Natural killer cell (primary cell): ENCODE measurements at regions not wholly inside any gene's neighbourhood (a gene's known extent, or its start where the extent isn't known, plus 50 kb on each side); places are given as distances from the start of the nearest gene placed in this dataset.
"Not testable (repeated sequence)": the region's sequence is repeated elsewhere in the genome, so short reads cannot be mapped to it uniquely, and the experiment has no call there.

Experiments used
- ATAC-seq, 3 donors: fragments of 150-1000 bp in 2 of 3; fragments of 200-7000 bp in 1 of 3; cut with Tn5 transposase; 1 replicate in 1 of 3; 2 replicates in 2 of 3; pipeline ENCODE4 v1.10.0; 2021; ENCODE audit warnings: mild to moderate bottlenecking in 2 of 3, moderate library complexity in 2 of 3
- DNase-seq, 2 donors: peaks; one replicate each; pipeline versions ENCODE4 v3.0.0 to v3.0.0-alpha.2; 2013 to 2021; ENCODE audit warnings: mixed read lengths in 1 of 2
- H3K27ac ChIP-seq: one replicate; pipeline ENCODE4 v1.5.1; 2013; ENCODE audit warnings: mild to moderate bottlenecking, low read length
- H3K27me3 ChIP-seq: one replicate; pipeline ENCODE4 v1.6.1; 2013; ENCODE audit warnings: low read length; ENCODE audit not compliant: control insufficient read depth, insufficient read depth
- H3K36me3 ChIP-seq: one replicate; pipeline ENCODE4 v1.6.1; 2013; ENCODE audit warnings: low read length; ENCODE audit not compliant: control insufficient read depth, insufficient read depth
- H3K4me1 ChIP-seq: one replicate; pipeline ENCODE4 v1.6.1; 2013; ENCODE audit warnings: low read length; ENCODE audit not compliant: control insufficient read depth, insufficient read depth
- H3K4me3 ChIP-seq: one replicate; pipeline ENCODE4 v1.5.1; 2013; ENCODE audit warnings: low read length
- H3K9me3 ChIP-seq: one replicate; pipeline ENCODE4 v1.6.1; 2013; ENCODE audit warnings: low read length; ENCODE audit not compliant: control insufficient read depth, insufficient read depth
- H3K27ac Mint-ChIP-seq, 2 donors: one replicate each; pipeline ENCODE4 v1.8.0; 2022; ENCODE audit warnings: mild to moderate bottlenecking in 2 of 2, mixed read lengths in 2 of 2, moderate library complexity in 1 of 2
- H3K27me3 Mint-ChIP-seq, 2 donors: one replicate each; pipeline ENCODE4 v1.8.0; 2022; ENCODE audit warnings: low read depth in 2 of 2, mixed read lengths in 2 of 2
- H3K36me3 Mint-ChIP-seq: one replicate; pipeline ENCODE4 v1.8.0; 2022; ENCODE audit warnings: mixed read lengths
- H3K4me1 Mint-ChIP-seq, 2 donors: one replicate each; pipeline ENCODE4 v1.8.0; 2022; ENCODE audit warnings: mixed read lengths in 2 of 2
- H3K4me3 Mint-ChIP-seq: one replicate; pipeline ENCODE4 v1.8.0; 2022; ENCODE audit warnings: mild to moderate bottlenecking, moderate library complexity, mixed read lengths
- H3K9me3 Mint-ChIP-seq, 2 donors: one replicate each; pipeline ENCODE4 v1.8.0; 2022; ENCODE audit warnings: mixed read lengths in 2 of 2
- WGBS: methylation state at CpG from one replicate; pipeline ENCODE4 v1.1.7; 2013; ENCODE audit warnings: missing lambda C conversion rate; ENCODE audit not compliant: insufficient coverage; 5-methylcytosine and 5-hydroxymethylcytosine counted together
- intact Hi-C: fragments of 100-400 bp; cut with micrococcal nuclease; formaldehyde crosslinking; loops from one replicate; pipeline ENCODE4 v1.14.2; 2022
- TF ChIP-seq, protein P1 (sequence below): fragments of 200-600 bp; IDR thresholded peaks from one replicate; pipeline ENCODE4 v1.8.0; 2022; ENCODE audit warnings: antibody characterized with exemption

DNA sequence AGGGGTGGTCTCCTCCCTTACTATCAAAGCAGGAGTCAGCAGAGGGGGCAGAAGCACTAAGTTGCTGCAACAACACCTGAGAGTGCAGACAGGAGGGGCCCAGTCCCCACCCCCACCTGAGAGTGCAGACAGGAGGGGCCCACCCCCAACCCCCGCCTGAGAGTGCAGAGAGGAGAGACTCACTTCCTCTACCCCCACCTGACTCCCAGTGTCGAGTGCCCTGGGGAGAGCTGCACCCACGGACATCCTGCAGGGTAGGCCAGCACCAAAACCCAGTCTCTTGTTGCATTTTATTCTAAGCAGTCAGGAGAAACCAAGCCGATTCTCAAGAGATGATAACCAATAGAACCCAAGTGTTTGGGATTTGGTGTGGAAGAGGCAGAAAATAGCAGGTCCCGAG is 78.4 kb downstream of the NAPG start:
- TF ChIP-seq, protein P1, sequence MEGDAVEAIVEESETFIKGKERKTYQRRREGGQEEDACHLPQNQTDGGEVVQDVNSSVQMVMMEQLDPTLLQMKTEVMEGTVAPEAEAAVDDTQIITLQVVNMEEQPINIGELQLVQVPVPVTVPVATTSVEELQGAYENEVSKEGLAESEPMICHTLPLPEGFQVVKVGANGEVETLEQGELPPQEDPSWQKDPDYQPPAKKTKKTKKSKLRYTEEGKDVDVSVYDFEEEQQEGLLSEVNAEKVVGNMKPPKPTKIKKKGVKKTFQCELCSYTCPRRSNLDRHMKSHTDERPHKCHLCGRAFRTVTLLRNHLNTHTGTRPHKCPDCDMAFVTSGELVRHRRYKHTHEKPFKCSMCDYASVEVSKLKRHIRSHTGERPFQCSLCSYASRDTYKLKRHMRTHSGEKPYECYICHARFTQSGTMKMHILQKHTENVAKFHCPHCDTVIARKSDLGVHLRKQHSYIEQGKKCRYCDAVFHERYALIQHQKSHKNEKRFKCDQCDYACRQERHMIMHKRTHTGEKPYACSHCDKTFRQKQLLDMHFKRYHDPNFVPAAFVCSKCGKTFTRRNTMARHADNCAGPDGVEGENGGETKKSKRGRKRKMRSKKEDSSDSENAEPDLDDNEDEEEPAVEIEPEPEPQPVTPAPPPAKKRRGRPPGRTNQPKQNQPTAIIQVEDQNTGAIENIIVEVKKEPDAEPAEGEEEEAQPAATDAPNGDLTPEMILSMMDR = no peak
- Mint-ChIP-seq H3K9me3 (peaks cover 0 to 3% of the 10 kb centered on the region in 2 donors), H3K36me3 (no peaks in the 10 kb centered on the region), H3K4me3 (no peak overlapping the region), H3K27ac (no peak overlapping the region), H3K27me3 (no peaks in the 10 kb centered on the region), H3K4me1 (no peaks in the 10 kb centered on the region)
- no peak for ATAC-seq
- Histone ChIP-seq H3K4me3 (no peak overlapping the region), H3K4me1 (no peaks in the 10 kb centered on the region), H3K36me3 (no peaks in the 10 kb centered on the region), H3K9me3 (no peaks in the 10 kb centered on the region), H3K27me3 (no peaks in the 10 kb centered on the region), H3K27ac (no peak overlapping the region)
- WGBS = 59% methylated on average over 3 of the region's 5 CpGs
- no peak for DNase-seq
- intact Hi-C loops = no loop called here

DNA sequence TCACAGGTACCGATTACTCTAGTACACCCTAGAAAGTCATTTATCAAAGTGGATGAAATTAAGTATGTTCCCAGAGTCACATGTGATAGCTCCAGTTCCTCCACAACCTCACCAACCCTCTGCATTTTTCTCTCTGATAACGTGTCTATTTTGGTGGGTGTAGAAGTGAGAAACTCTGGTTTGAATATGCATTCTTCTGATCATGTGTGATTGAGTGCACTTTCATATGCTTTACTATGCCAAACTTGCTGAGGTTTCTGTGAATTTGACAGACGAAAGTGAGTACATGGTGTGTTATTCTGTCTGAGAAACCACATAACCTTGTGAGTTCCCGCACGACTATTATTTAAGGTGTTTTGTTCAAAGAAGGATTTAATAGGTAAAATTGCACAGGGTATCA is 81.1 kb downstream of the NAPG start:
- H3K4me3 Mint-ChIP-seq, intact Hi-C loops, H3K27me3 ChIP-seq, H3K9me3 ChIP-seq, H3K9me3 Mint-ChIP-seq, H3K27me3 Mint-ChIP-seq, DNase-seq, H3K27ac ChIP-seq, H3K4me1 ChIP-seq, H3K4me3 ChIP-seq, H3K36me3 ChIP-seq, H3K4me1 Mint-ChIP-seq, H3K36me3 Mint-ChIP-seq, H3K27ac Mint-ChIP-seq: not testable (repeated sequence)
- WGBS = no CpG with 5 or more reads among the region's 5 CpGs
- peak in 1 of 3 donors; percentile 55 for ATAC-seq

DNA sequence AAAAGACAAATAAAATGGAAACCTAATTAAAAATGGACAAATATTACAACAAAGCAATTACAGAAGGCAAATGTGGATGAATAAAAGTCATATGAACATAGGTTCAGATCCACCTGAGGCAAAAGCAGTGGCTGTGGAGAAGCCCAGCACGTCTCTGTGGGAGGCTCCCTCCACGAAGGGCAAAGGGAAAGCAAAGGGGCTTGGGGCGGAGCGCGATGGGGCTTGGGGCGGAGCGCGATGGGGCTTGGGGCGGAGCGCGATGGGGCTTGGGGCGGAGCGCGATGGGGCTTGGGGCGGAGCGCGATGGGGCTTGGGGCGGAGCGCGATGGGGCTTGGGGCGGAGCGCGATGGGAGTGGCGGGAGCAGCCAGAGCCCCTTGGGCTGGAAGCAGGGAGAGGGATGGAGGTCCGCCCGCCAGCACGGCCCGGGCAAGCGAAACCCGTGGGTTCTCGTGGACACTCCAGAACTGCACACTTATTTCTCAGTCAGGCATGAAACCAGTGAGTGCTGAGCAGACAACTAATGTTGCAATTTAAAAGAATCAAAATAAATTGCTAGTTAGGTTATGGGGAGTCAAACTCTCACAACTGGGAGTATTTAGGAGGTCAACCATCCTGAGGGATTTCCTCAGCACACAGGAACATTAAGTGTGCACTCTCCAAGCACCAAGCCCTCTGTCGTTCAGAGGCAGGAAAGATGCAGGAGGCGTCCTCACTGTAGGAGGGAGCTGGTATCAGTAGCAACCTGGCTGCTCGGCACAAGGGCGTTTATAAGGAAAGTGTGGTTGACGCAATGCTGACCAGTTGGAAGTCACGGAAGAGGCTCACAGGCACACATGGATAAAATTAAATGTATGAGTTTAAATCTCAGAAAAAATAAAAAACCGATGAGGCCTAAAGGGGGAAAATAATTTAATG is 81.8 kb downstream of the NAPG start:
- H3K27ac Mint-ChIP-seq, H3K9me3 Mint-ChIP-seq, H3K4me1 Mint-ChIP-seq, H3K36me3 ChIP-seq, H3K4me1 ChIP-seq, H3K4me3 Mint-ChIP-seq, DNase-seq, H3K27me3 Mint-ChIP-seq, H3K27me3 ChIP-seq, H3K9me3 ChIP-seq, H3K4me3 ChIP-seq, intact Hi-C loops, H3K27ac ChIP-seq, H3K36me3 Mint-ChIP-seq: not testable (repeated sequence)
- ATAC-seq = peak in 2 of 3 donors; percentile 27 to 68
- WGBS = no CpG with 5 or more reads among the region's 38 CpGs

DNA sequence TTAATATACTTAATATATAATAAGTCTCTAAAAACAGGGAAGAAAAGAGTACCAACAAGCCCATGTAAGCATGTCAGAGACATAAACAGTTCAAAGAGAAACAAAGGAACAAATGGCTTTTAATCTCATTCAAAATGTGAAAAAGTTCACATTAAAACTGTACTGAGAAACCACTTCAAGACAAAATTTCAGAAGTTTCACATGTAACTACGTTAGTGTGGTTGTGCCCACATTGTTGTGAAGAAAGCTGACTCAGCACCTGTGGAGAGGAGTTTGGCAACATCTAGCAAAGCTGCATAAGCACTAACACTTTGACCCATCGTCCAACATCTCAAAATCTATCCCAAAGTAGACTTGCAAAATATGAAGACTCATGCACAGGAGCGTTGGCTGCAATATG is 82.6 kb downstream of the NAPG start:
- H3K27me3 ChIP-seq, H3K27ac ChIP-seq, intact Hi-C loops, H3K4me1 Mint-ChIP-seq, H3K27me3 Mint-ChIP-seq, H3K36me3 ChIP-seq, DNase-seq, H3K4me1 ChIP-seq, ATAC-seq, H3K36me3 Mint-ChIP-seq, H3K27ac Mint-ChIP-seq, H3K9me3 ChIP-seq, H3K4me3 Mint-ChIP-seq, H3K9me3 Mint-ChIP-seq, H3K4me3 ChIP-seq: not testable (repeated sequence)
- no CpG with 5 or more reads among the region's 3 CpGs for WGBS

DNA sequence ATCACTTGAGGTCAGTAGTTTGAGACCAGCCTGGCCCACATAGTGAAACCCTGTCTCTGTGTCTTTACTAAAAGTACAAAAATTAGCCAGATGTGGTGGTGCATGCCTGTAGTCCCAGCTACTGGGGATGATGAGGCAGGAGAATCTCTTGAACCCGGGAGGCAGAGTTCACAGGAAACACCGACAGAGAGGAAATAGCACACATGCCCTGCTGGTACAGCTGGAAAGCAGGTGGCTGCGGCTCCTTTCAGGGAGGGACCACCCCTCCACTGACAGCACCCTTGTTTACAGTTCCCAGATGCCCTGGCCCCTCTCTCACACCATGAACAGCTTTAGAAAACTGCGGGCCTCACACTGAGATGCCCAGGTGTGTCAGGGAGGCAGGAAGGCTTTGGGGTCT is 83.2 kb downstream of the NAPG start:
- 40% methylated on average over 2 of the region's 4 CpGs for WGBS
- H3K36me3 ChIP-seq, H3K27me3 ChIP-seq, DNase-seq, H3K27me3 Mint-ChIP-seq, H3K4me3 Mint-ChIP-seq, H3K27ac Mint-ChIP-seq, H3K4me1 ChIP-seq, H3K4me3 ChIP-seq, H3K36me3 Mint-ChIP-seq, intact Hi-C loops, H3K9me3 ChIP-seq, H3K4me1 Mint-ChIP-seq, H3K9me3 Mint-ChIP-seq, ATAC-seq, H3K27ac ChIP-seq: not testable (repeated sequence)

DNA sequence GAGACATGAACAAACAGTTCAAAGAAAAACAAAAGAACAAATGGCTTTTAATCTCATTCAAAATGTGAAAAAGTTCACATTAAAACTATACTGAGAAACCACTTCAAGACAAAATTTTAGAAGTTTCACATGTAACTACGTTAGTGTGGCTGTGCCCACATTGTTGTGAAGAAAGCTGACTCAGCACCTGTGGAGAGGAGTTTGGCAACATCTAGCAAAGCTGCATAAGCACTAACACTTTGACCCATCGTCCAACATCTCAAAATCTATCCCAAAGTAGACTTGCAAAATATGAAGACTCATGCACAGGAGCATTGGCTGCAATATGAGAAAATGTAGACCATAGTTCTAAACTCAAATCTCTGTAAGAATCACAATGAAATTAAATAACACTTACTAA is 87.4 kb downstream of the NAPG start:
- H3K27ac Mint-ChIP-seq, H3K27me3 ChIP-seq, H3K9me3 ChIP-seq, H3K27ac ChIP-seq, H3K4me1 Mint-ChIP-seq, DNase-seq, intact Hi-C loops, ATAC-seq, H3K9me3 Mint-ChIP-seq, H3K27me3 Mint-ChIP-seq, H3K36me3 Mint-ChIP-seq, H3K4me3 Mint-ChIP-seq, H3K4me3 ChIP-seq, H3K36me3 ChIP-seq, H3K4me1 ChIP-seq: not testable (repeated sequence)
- WGBS = no CpG with 5 or more reads among the region's 2 CpGs

DNA sequence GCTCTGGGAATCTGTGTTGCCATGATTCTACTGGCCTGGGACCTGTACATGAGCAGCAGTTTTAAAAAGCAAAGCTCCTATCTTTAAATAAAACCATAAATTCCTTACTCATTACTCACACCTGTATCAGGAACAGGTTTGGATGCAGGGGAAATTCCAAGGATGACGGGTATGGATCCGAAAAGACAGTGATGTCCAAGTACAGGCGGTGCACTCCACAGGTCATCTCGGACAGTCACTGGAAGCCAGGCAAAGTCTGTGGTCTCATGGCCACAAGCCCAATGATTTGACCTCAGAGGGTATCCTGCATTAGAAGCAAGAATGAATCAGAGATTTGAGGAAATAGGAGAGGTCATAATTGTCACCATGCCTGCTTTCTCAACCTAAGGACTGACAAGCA is 90.9 kb downstream of the NAPG start:
- H3K27me3 ChIP-seq, H3K36me3 Mint-ChIP-seq, H3K4me1 ChIP-seq, H3K9me3 ChIP-seq, H3K4me3 Mint-ChIP-seq, H3K9me3 Mint-ChIP-seq, H3K27ac Mint-ChIP-seq, H3K4me3 ChIP-seq, DNase-seq, H3K27ac ChIP-seq, ATAC-seq, H3K36me3 ChIP-seq, intact Hi-C loops, H3K4me1 Mint-ChIP-seq: not testable (repeated sequence)
- 90% methylated on average over 3 of the region's 4 CpGs for WGBS
- peaks cover 3 to 10% of the 10 kb centered on the region in 2 donors for H3K27me3 Mint-ChIP-seq
